ENCODE measurements at regions not wholly inside any gene's neighbourhood (a gene's known extent, or its start where the extent isn't known, plus 50 kb on each side); places are given as distances from the start of the nearest gene placed in this dataset.
"Not testable (repeated sequence)": the region's sequence is repeated elsewhere in the genome, so short reads cannot be mapped to it uniquely, and the experiment has no call there.

- H3K4me3 ChIP-seq (ENCODE audit: low read depth, low read length): no peak overlapping the region
- no peak for TF ChIP-seq CTCF (IDR thresholded peaks at IDR 0.05; ENCODE audit: low read depth, low read length)
These were observed 372.1 kb downstream of the FAT3 start for GRCh38 chr11:92596596-92597317.

GRCh38 chr11:92601048-92601447, 368.4 kb upstream of the MTNR1B start:
- no peak for TF ChIP-seq CTCF (IDR thresholded peaks at IDR 0.05; ENCODE audit: low read depth, low read length)
- H3K4me3 ChIP-seq (ENCODE audit: low read depth, low read length): no peak overlapping the region

GRCh38 chr11:92605667-92606066, 363.8 kb upstream of the MTNR1B start:
- no peak overlapping the region for H3K4me3 ChIP-seq (ENCODE audit: low read depth, low read length)
- TF ChIP-seq CTCF (IDR thresholded peaks at IDR 0.05; ENCODE audit: low read depth, low read length): no peak

- TF ChIP-seq CTCF (IDR thresholded peaks at IDR 0.05; ENCODE audit: low read depth, low read length): no peak
These were observed 361.3 kb upstream of the MTNR1B start for GRCh38 chr11:92607969-92608722.

GRCh38 chr11:92611157-92611556, 358.3 kb upstream of the MTNR1B start:
- no peak for TF ChIP-seq CTCF (IDR thresholded peaks at IDR 0.05; ENCODE audit: low read depth, low read length)
- H3K4me3 ChIP-seq (ENCODE audit: low read depth, low read length): no peak overlapping the region

More at GRCh38 chr11:92607969-92608722, 361.3 kb upstream of the MTNR1B start:
- H3K4me3 ChIP-seq (ENCODE audit: low read depth, low read length): no peak overlapping the region

GRCh38 chr11:92618020-92618419, 351.4 kb upstream of the MTNR1B start:
- not testable (repeated sequence) for H3K4me3 ChIP-seq (ENCODE audit: low read depth, low read length)

GRCh38 chr11:92623055-92623454, 346.4 kb upstream of the MTNR1B start:
- H3K4me3 ChIP-seq (ENCODE audit: low read depth, low read length): no peak overlapping the region
- no peak for TF ChIP-seq CTCF (IDR thresholded peaks at IDR 0.05; ENCODE audit: low read depth, low read length)
